T-cell (primary cell): ENCODE measurements at regions not wholly inside any gene's neighbourhood (a gene's known extent, or its start where the extent isn't known, plus 50 kb on each side); places are given as distances from the start of the nearest gene placed in this dataset.
"Not testable (repeated sequence)": the region's sequence is repeated elsewhere in the genome, so short reads cannot be mapped to it uniquely, and the experiment has no call there.

Source experiments
- ATAC-seq, 4 experiments: fragments of 200-7000 bp in 3 of 4; fragments of 150-1000 bp in 1 of 4; cut with Tn5 transposase; replicated peaks in 1 of 4; 1 replicate in 3 of 4; 2 replicates in 1 of 4; pipeline ENCODE4 v1.10.0; 2021; ENCODE audit warnings: moderate library complexity in 3 of 4, mild to moderate bottlenecking in 2 of 4, moderate number of reproducible peaks in 1 of 4
- CTCF ChIA-PET, 2 donors: fragments of 300-600 bp; sonication (Branson Sonifier 250); formaldehyde crosslinking; loops; one replicate each; lab custom pipeline; 2022; ENCODE audit warnings: antibody characterized with exemption in 2 of 2; lab: Charles Lee
- POLR2A ChIA-PET, 2 donors: fragments of 300-600 bp; sonication (Branson Sonifier 250); formaldehyde crosslinking; loops; one replicate each; lab custom pipeline; 2022; ENCODE audit warnings: antibody characterized with exemption in 2 of 2; lab: Charles Lee
- DNase-seq, 35 experiments: peaks; one replicate each; pipeline versions ENCODE4 v3.0.0 to v3.0.0-alpha.2; 2013 to 2023
- H3K27ac ChIP-seq: one replicate; pipeline ENCODE4 v1.5.1; 2013; ENCODE audit warnings: low read length
- H3K27me3 ChIP-seq, 2 experiments: replicated peaks in 1 of 2; 1 replicate in 1 of 2; 2 replicates in 1 of 2; pipeline versions ENCODE4 v1.6.1 to v1.7.0; 2013; ENCODE audit warnings: low read length in 1 of 2, mixed read lengths in 1 of 2; ENCODE audit not compliant: control insufficient read depth in 2 of 2, insufficient read depth in 2 of 2; ENCODE audit errors: extremely low read depth in 1 of 2
- H3K36me3 ChIP-seq, 2 donors: 1 replicate in 1 of 2; 2 replicates in 1 of 2; pipeline versions ENCODE4 v1.6.1 to v1.7.0; 2013; ENCODE audit warnings: low read length in 1 of 2; ENCODE audit not compliant: control insufficient read depth in 2 of 2, insufficient read depth in 1 of 2; ENCODE audit errors: extremely low read depth in 1 of 2
- H3K4me1 ChIP-seq, 2 experiments: 1 replicate in 1 of 2; 2 replicates in 1 of 2; pipeline versions ENCODE4 v1.6.1 to v1.7.0; 2013; ENCODE audit warnings: low read length in 2 of 2, mixed read lengths in 1 of 2; ENCODE audit not compliant: insufficient read depth in 2 of 2, control insufficient read depth in 1 of 2; ENCODE audit errors: extremely low read depth in 1 of 2
- H3K4me3 ChIP-seq, 2 donors: 1 replicate in 1 of 2; 2 replicates in 1 of 2; pipeline versions ENCODE4 v1.5.1 to v1.7.0; 2013; ENCODE audit warnings: mild to moderate bottlenecking in 2 of 2, low read length in 1 of 2, moderate library complexity in 1 of 2; ENCODE audit not compliant: control insufficient read depth in 1 of 2; ENCODE audit errors: extremely low read depth in 1 of 2
- H3K9me3 ChIP-seq: 2 replicates; pipeline ENCODE4 v1.7.0; 2013
- H3K27ac Mint-ChIP-seq, 2 donors: one replicate each; pipeline ENCODE4 v1.8.0; 2020 to 2021; ENCODE audit warnings: mild to moderate bottlenecking in 2 of 2, mixed read lengths in 2 of 2
- H3K27me3 Mint-ChIP-seq, 2 donors: one replicate each; pipeline ENCODE4 v1.8.0; 2021 to 2022; ENCODE audit warnings: mixed read lengths in 2 of 2
- H3K36me3 Mint-ChIP-seq: one replicate; pipeline ENCODE4 v1.8.0; 2021; ENCODE audit warnings: mixed read lengths
- H3K4me1 Mint-ChIP-seq, 3 donors: one replicate each; pipeline ENCODE4 v1.8.0; 2020 to 2022; ENCODE audit warnings: mixed read lengths in 3 of 3, mild to moderate bottlenecking in 1 of 3
- H3K4me3 Mint-ChIP-seq, 3 donors: one replicate each; pipeline ENCODE4 v1.8.0; 2020 to 2022; ENCODE audit warnings: mild to moderate bottlenecking in 3 of 3, mixed read lengths in 3 of 3, moderate library complexity in 3 of 3
- H3K9me3 Mint-ChIP-seq, 3 donors: one replicate each; pipeline ENCODE4 v1.8.0; 2020 to 2022; ENCODE audit warnings: mixed read lengths in 3 of 3
- WGBS: methylation state at CpG from one replicate; pipeline ENCODE4 v1.1.5; 2013; ENCODE audit warnings: missing lambda C conversion rate; ENCODE audit not compliant: insufficient coverage; 5-methylcytosine and 5-hydroxymethylcytosine counted together

DNA sequence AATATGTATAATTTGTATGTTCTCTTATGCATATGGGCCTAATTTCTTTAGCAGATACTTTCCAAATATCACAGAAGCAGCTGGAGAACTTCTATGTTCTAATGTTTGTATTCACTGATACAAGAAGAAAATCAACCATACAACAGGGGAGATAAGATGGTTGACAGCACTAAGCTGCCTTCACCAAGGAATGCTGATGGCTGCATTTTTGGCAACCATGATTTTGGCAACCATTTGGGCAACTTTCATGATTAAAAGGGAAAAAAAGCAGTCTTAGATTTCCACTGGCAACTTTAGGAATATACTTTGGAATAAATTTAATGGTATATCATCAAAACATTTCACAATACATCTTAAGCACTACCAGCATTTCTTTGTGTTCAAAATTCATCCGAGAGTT, 740.3 kb upstream of the CDH6 start:
- ChIA-PET POLR2A (no interaction called here), CTCF (no interaction called here)
- Histone ChIP-seq H3K9me3 (no peaks in the 10 kb centered on the region), H3K27me3 (no peaks in the 10 kb centered on the region), H3K27ac (no peak overlapping the region), H3K4me1 (no peaks in the 10 kb centered on the region), H3K4me3 (no peak overlapping the region), H3K36me3 (no peaks in the 10 kb centered on the region)
- H3K27me3 Mint-ChIP-seq = no peaks in the 10 kb centered on the region
- WGBS = no CpG with 5 or more reads among the region's 1 CpG
- no peak overlapping the region for H3K4me3 Mint-ChIP-seq
- no peaks in the 10 kb centered on the region for H3K36me3 Mint-ChIP-seq
- ATAC-seq (no peak), DNase-seq (no peak)
- H3K4me1 Mint-ChIP-seq = no peaks in the 10 kb centered on the region
- H3K27ac Mint-ChIP-seq = no peak overlapping the region
- H3K9me3 Mint-ChIP-seq = peaks cover 11 to 33% (median 15%) of the 10 kb centered on the region in 3 donors

DNA sequence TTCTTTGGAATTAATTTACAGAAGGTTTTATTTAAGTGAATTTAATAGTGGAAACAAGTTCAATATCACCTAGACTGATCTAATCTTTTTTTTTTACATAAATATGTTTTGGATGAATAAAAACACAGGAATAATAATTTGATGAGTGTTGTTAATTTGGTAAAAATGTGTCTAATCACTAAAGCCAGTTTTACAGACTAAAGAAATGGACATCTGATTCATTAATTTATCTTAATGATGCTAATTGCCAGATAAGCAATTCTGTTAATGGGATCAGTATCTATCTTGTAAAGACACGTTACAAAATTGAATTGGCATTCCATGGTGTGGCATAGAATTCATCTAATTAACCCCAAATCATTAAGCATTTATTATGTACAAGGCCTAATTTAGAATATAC, 743.3 kb upstream of the CDH6 start:
- Mint-ChIP-seq H3K4me3 (no peak overlapping the region), H3K36me3 (no peaks in the 10 kb centered on the region), H3K27me3 (no peaks in the 10 kb centered on the region), H3K4me1 (no peaks in the 10 kb centered on the region), H3K9me3 (peaks cover 16 to 34% (median 23%) of the 10 kb centered on the region in 3 donors), H3K27ac (no peak overlapping the region)
- no peak for ATAC-seq
- no peak for DNase-seq
- WGBS = no CpG with 5 or more reads among the region's 1 CpG
- Histone ChIP-seq H3K9me3 (no peaks in the 10 kb centered on the region), H3K27ac (no peak overlapping the region), H3K4me1 (no peaks in the 10 kb centered on the region), H3K4me3 (no peak overlapping the region), H3K27me3 (no peaks in the 10 kb centered on the region), H3K36me3 (no peaks in the 10 kb centered on the region)
- ChIA-PET POLR2A (no interaction called here), CTCF (no interaction called here)

DNA sequence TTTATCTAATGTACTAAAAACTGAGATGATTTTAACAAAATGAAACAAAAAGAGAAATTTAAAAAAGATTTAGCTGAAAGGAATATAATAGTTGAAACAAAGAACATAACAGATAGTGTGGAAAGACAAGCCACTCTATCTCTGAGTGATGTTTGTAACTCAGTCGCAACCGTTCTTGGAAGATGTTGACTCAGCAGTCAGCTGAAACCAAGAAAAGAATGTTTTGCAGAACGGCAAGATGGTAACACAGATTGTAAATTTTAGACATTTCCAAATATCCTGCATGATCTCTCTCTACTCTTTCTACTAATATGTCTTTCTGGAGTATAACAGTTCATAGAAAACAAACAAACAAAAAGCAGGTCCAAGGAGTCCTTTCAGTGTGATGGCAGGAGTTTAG, 746.1 kb upstream of the CDH6 start:
- ATAC-seq = no peak
- no peak for DNase-seq
- Histone ChIP-seq H3K27me3 (no peaks in the 10 kb centered on the region), H3K36me3 (no peaks in the 10 kb centered on the region), H3K27ac (no peak overlapping the region), H3K9me3 (no peaks in the 10 kb centered on the region), H3K4me1 (no peaks in the 10 kb centered on the region), H3K4me3 (no peak overlapping the region)
- Mint-ChIP-seq H3K9me3 (peaks cover 19 to 28% (median 22%) of the 10 kb centered on the region in 3 donors), H3K4me3 (no peak overlapping the region), H3K27ac (no peak overlapping the region), H3K27me3 (no peaks in the 10 kb centered on the region), H3K36me3 (no peaks in the 10 kb centered on the region), H3K4me1 (no peaks in the 10 kb centered on the region)
- ChIA-PET CTCF (interaction anchor here in 1 of 2 donors (0.5 kb wide), 1 partner anchor 646 kb away, joined by 4 read pairs; no protein-coding TSS in a partner anchor), POLR2A (no interaction called here)
- no CpG with 5 or more reads among the region's 3 CpGs for WGBS

DNA sequence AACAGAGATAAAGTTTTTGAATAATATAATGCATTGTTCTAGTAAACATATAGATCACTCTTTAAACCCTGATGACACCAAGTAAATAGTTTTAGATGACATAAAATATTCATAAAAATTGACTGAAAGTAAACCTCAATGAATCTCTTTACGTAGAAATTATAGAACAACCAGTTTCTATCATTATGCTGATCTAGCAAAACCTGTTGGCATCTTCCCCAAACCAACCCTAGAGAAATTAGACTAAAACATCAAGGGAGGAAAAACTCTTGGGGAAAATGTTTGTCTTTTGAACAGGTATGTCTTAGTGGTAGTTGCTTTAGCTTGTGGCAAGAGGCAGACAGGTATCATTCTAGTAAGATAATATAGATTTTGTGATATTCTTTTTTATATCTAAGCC, 747.0 kb upstream of the CDH6 start:
- no peaks in the 10 kb centered on the region for H3K36me3 Mint-ChIP-seq
- ATAC-seq (no peak), DNase-seq (no peak)
- no peak overlapping the region for H3K27ac Mint-ChIP-seq
- ChIA-PET POLR2A (no interaction called here), CTCF (no interaction called here)
- no peaks in the 10 kb centered on the region for H3K36me3 ChIP-seq
- H3K4me1 ChIP-seq = no peaks in the 10 kb centered on the region
- no peak overlapping the region for H3K4me3 ChIP-seq
- H3K9me3 Mint-ChIP-seq = peaks cover 17 to 27% (median 22%) of the 10 kb centered on the region in 3 donors
- no peaks in the 10 kb centered on the region for H3K9me3 ChIP-seq
- no peak overlapping the region for H3K27ac ChIP-seq
- no peaks in the 10 kb centered on the region for H3K27me3 Mint-ChIP-seq
- no peaks in the 10 kb centered on the region for H3K4me1 Mint-ChIP-seq
- H3K4me3 Mint-ChIP-seq = no peak overlapping the region
- no CpG with 5 or more reads among the region's 1 CpG for WGBS
- H3K27me3 ChIP-seq = no peaks in the 10 kb centered on the region

DNA sequence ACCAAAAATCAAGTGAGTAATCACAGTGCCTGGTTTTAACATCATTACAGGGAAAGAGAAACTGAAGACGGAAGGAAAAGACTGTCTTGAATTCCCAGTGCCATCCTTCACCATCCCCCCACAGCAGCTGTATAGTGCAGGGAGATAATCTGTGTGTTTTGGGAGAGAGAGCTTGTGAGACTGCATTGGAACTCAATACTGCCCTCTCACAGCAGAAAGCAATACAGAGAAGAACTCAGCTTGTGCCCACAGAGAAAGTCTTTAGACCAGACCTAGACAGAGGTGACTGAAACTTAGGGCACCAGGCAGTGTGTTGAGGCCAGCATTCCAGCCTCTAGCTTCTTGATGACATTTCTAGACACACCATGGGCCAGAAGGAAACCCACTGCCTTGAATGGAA, 754.7 kb upstream of the CDH6 start:
- CTCF ChIA-PET = no interaction called here
- whole genome bisulfite sequencing = no CpG with 5 or more reads among the region's 1 CpG

DNA sequence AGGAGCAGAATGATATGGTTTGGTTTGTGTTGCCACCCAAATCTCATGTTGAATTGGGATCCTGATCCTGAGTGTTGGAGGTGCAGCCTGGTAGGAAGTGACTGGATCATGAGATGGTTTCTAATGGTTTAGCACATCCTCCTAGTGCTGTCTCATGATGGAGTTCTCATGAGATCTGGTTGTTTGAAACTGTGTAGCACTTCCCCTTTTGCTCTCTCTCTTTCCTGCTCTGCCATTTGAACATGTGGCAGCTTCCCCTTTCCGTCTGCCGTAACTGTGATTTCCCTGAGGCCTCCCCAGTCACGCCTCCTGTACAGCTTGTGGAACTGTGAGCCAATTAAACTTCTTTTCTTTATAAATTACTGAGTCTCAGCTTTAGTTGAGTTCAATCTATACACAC, 756.8 kb upstream of the CDH6 start:
- CTCF ChIA-PET = no interaction called here
- H3K4me1 Mint-ChIP-seq = no peaks in the 10 kb centered on the region
- H3K4me3 ChIP-seq = no peak overlapping the region
- no peaks in the 10 kb centered on the region for H3K36me3 ChIP-seq
- H3K36me3 Mint-ChIP-seq = no peaks in the 10 kb centered on the region
- no CpG with 5 or more reads among the region's 3 CpGs for WGBS
- H3K9me3 ChIP-seq = no peaks in the 10 kb centered on the region
- peaks cover 25 to 30% (median 27%) of the 10 kb centered on the region in 3 donors for H3K9me3 Mint-ChIP-seq
- H3K4me3 Mint-ChIP-seq = no peak overlapping the region
- H3K27me3 ChIP-seq = no peaks in the 10 kb centered on the region
- POLR2A ChIA-PET = no interaction called here
- H3K27ac Mint-ChIP-seq = no peak overlapping the region
- no peaks in the 10 kb centered on the region for H3K27me3 Mint-ChIP-seq
- ATAC-seq = no peak
- DNase-seq = no peak
- H3K27ac ChIP-seq = no peak overlapping the region
- no peaks in the 10 kb centered on the region for H3K4me1 ChIP-seq

More for the DNA sequence above, 754.7 kb upstream of the CDH6 start:
- H3K4me1 ChIP-seq = no peaks in the 10 kb centered on the region
- no peak overlapping the region for H3K27ac ChIP-seq
- ATAC-seq (no peak), DNase-seq (no peak)
- Mint-ChIP-seq H3K27me3 (no peaks in the 10 kb centered on the region), H3K36me3 (no peaks in the 10 kb centered on the region), H3K4me3 (no peak overlapping the region), H3K4me1 (no peaks in the 10 kb centered on the region), H3K27ac (no peak overlapping the region), H3K9me3 (peaks cover 24 to 31% (median 25%) of the 10 kb centered on the region in 3 donors)
- no peak overlapping the region for H3K4me3 ChIP-seq
- H3K27me3 ChIP-seq = no peaks in the 10 kb centered on the region
- POLR2A ChIA-PET = no interaction called here
- no peaks in the 10 kb centered on the region for H3K36me3 ChIP-seq
- H3K9me3 ChIP-seq = no peaks in the 10 kb centered on the region

DNA sequence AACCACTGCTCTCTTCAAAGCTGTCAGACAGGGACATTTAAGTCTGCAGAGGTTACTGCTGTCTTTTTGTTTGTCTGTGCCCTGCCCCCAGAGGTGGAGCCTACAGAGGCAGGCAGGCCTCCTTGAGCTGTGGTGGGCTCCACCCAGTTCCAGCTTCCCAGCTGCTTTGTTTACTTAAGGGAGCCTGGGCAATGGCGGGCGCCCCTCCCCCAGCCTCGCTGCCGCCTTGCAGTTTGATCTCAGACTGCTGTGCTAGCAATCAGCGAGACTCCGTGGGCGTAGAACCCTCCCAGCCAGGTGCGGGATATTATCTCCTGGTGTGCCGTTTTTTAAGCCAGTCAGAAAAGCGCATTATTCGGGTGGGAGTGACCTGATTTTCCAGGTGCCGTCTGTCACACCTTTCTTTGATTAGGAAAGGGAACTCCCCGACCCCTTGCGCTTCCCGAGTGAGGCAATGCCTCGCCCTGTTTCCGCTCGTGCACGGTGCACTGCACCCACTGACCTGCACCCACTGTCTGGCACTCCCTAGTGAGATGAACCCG, 764.5 kb upstream of the CDH6 start:
- H3K27ac ChIP-seq, POLR2A ChIA-PET, H3K9me3 ChIP-seq, H3K27me3 ChIP-seq, H3K27me3 Mint-ChIP-seq, ATAC-seq, H3K27ac Mint-ChIP-seq, H3K4me3 ChIP-seq, H3K36me3 ChIP-seq, H3K4me1 ChIP-seq, H3K36me3 Mint-ChIP-seq, H3K4me3 Mint-ChIP-seq, H3K4me1 Mint-ChIP-seq, CTCF ChIA-PET, DNase-seq: not testable (repeated sequence)
- H3K9me3 Mint-ChIP-seq = peaks cover 5 to 16% (median 11%) of the 10 kb centered on the region in 3 donors
- WGBS = 92% methylated on average over 6 of the region's 20 CpGs
